ENCODE measurements at regions not wholly inside any gene's neighbourhood (a gene's known extent, or its start where the extent isn't known, plus 50 kb on each side); places are given as distances from the start of the nearest gene placed in this dataset.

DNA sequence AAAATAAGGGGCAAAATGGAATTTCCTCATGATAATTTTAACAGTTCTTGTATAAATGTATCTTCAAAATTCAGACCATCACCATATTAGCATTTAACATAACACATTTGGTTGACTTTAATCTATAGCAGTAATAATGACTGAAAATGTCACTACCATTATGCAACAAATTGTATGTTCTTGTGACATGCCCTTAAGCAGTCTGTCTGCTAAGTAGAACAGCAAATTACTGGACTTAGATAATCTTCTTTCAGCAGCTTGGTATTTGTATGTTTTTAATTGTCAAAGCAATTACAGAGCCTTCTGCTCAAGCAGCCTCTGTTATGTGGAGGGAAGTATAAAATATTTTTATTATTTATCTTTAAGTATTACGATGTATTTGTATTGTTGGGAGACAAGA is 214.3 kb upstream of the NXPH2 start:
- no peak for TF ChIP-seq POLR2A (IDR thresholded peaks at IDR 0.05)
- TF ChIP-seq POLR2AphosphoS5 (IDR thresholded peaks at IDR 0.05): no peak
- TF ChIP-seq, protein P1, sequence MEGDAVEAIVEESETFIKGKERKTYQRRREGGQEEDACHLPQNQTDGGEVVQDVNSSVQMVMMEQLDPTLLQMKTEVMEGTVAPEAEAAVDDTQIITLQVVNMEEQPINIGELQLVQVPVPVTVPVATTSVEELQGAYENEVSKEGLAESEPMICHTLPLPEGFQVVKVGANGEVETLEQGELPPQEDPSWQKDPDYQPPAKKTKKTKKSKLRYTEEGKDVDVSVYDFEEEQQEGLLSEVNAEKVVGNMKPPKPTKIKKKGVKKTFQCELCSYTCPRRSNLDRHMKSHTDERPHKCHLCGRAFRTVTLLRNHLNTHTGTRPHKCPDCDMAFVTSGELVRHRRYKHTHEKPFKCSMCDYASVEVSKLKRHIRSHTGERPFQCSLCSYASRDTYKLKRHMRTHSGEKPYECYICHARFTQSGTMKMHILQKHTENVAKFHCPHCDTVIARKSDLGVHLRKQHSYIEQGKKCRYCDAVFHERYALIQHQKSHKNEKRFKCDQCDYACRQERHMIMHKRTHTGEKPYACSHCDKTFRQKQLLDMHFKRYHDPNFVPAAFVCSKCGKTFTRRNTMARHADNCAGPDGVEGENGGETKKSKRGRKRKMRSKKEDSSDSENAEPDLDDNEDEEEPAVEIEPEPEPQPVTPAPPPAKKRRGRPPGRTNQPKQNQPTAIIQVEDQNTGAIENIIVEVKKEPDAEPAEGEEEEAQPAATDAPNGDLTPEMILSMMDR (IDR thresholded peaks at IDR 0.05): no peak
- TF ChIP-seq EP300 (IDR thresholded peaks at IDR 0.05): no peak
